HG03378 (cell line): ENCODE measurements at regions not wholly inside any gene's neighbourhood (a gene's known extent, or its start where the extent isn't known, plus 50 kb on each side); places are given as distances from the start of the nearest gene placed in this dataset.

ENCODE experiments used
- ATAC-seq: cut with Tn5 transposase; IDR thresholded peaks from one replicate; pipeline ENCODE4 v1.9.1; 2021; ENCODE audit warnings: mild to moderate bottlenecking, moderate library complexity; ENCODE audit not compliant: unreplicated experiment

DNA sequence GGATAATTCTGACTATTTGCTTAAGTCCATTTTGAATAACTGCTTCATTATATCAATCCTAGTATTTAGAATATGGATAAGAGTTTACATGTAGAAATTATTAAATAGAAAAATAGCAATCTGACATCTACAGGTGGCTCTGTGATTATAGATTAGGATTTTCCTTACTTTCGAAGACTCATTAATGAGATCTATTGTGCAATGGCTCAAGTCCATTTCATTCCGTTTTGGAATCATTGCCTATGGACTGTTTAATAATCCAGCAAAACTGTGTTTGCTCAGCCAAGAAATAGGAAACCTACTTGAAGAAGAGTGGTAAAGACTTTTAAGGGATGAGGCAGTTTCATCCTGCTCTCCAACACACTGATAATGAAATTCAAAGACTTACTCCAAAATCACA is 67.8 kb upstream of the SSTR1 start:
- no peak for ATAC-seq

GRCh38 chr14:38143170-38143569 is 64.5 kb upstream of the SSTR1 start:
- no peak for ATAC-seq

GRCh38 chr14:38143659-38144505 is 63.8 kb upstream of the SSTR1 start:
- ATAC-seq: no peak

- no peak for ATAC-seq
These were observed 62.6 kb upstream of the SSTR1 start for GRCh38 chr14:38145142-38145541.

- no peak for ATAC-seq
These were observed 57.6 kb upstream of the SSTR1 start for GRCh38 chr14:38150075-38150474.
